ENCODE measurements at regions not wholly inside any gene's neighbourhood (a gene's known extent, or its start where the extent isn't known, plus 50 kb on each side); places are given as distances from the start of the nearest gene placed in this dataset.

DNA sequence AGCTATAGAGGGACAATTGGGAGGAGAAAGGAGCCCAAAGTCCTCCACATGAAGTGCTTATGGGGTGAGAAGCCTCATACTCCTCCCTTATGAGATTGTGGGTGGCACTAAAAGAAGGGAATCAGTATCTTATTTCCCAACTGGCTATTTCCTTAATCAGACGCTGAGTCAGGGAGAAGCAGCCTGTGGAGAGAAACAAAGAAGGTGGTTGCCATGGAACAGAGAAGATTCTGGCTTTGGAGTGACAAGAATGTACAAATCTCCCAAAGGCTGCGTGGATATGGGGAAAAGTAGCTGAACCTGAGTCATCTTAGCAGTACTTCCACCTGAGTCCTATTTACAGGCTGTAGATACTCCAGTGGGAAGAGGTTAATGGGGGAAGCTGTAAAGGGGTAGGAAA lies 115.8 kb upstream of the CWC22 start:
- no peak for DNase-seq

- DNase-seq: no peak
These were observed 108.6 kb upstream of the CWC22 start for GRCh38 chr2:180115675-180116074.

GRCh38 chr2:180115269-180115668 lies 108.2 kb upstream of the CWC22 start:
- no peak for DNase-seq

- DNase-seq: no peak
These were observed 104.8 kb upstream of the CWC22 start for GRCh38 chr2:180111901-180112300.

DNA sequence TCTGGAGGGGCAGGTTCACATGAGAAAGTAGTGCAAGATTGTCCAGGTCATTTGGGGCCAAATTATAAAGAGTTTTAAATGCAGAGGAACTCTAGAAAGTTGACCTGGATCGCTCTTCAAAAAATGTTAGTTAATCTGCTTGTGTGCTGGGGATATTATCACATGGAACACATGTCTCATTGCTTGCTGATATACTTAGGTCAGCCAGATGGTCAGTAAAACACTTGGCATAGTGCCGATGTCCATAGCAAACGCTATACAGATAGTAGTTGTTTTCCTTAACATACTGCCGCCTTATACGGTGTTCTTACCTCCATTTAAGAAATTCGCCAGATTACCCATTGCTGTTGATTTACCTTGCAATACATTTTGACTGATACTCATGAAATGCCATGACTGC lies 103.4 kb upstream of the CWC22 start:
- DNase-seq: no peak

GRCh38 chr2:180101846-180102245 lies 94.7 kb upstream of the CWC22 start:
- DNase-seq: no peak

GRCh38 chr2:180099308-180099707 lies 92.2 kb upstream of the CWC22 start:
- DNase-seq: no peak

- DNase-seq: no peak
These were observed 78.0 kb upstream of the CWC22 start for GRCh38 chr2:180085144-180085543.

- no peak for DNase-seq
These were observed 70.3 kb upstream of the CWC22 start for GRCh38 chr2:180077295-180077906.

DNA sequence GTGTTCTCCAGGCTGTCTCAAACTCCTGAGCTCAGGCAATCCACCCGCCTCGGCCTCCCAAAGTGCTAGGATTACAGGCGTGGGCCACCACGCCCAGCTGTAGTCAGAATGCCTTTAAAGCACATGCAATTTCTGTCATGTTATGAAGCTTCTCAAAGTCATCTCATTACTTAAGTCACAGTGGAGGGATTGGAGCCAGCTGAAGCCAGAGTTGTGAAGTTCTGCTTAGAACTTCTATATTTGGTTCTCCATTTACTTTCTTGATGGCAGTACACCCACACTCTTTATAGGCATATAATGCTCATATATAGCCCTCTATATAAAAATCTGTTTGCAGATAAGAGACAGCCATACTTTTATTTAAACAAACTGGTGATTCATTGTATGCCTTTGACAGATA lies 68.8 kb upstream of the CWC22 start:
- no peak for DNase-seq

GRCh38 chr2:180071797-180072196 lies 64.7 kb upstream of the CWC22 start:
- DNase-seq: no peak

DNA sequence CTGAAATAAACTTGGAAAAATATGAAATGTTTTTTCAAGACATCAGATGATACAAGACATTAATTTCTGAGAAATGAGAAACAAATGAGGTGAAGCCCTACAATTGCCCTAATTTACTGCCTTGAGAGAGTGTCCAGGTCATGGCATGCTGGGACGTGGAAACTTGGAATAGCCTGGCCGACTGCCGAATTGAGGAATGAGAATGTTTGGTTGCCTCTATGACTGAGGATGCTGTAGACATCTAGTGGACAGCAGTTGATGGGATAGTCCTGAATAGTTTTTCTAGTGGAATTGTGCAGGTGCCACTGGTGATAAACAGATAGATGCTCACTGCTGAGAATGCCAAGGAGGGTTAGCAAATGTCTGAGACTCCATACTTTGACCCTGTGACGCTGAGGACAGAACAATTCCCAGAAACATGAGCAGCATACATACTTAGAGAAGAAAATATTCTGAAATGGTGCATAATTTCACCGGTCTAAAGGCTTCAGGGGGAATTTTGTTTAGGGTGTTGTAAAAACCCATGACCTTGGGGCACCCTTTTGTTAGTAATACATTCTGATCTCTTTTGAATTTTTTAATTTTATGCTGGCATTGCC lies 56.5 kb upstream of the CWC22 start:
- DNase-seq: no peak

GRCh38 chr2:180062178-180062577 lies 55.1 kb upstream of the CWC22 start:
- no peak for DNase-seq

GRCh38 chr2:180061546-180061945 lies 54.4 kb upstream of the CWC22 start:
- DNase-seq: no peak

- no peak for DNase-seq
These were observed 54.0 kb upstream of the CWC22 start for GRCh38 chr2:180061085-180061484.

GRCh38 chr2:180058993-180059392 lies 51.9 kb upstream of the CWC22 start:
- no peak for DNase-seq

DNA sequence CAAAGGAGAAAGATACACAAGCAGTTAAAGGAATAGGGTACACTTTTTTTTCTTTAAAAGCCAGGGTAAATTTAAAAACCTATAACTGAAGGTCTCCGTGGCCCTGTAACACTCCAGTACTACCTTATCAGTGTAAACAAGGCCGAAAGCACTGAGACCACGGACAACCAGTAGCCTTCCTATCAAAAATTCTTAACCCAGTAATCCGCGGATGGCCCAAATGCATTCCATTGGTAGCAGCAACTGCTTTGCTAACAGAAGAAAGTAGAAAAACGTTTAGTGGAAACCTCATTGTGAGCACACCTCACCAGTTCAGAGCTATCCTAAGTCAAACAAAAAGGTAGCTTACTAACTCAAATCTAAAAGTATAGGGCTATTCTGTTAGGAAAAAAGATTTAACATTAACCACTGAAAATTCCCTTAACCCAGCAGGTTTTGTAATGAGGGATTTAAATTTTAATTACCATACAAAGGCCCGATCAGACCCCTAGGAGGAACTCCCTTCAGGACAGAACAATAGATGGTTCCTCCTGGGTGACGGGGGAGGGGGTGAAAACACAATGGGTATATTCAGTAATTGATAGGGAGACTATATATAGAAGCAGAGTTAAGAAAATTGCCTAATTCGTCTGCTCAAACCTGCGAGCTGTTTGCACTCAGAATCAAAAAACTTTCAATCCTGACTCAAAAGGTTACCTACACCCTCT lies 50.8 kb upstream of the CWC22 start:
- no peak for DNase-seq

All from activated CD8-positive, alpha-beta memory T cell treated with anti-CD3 and anti-CD28 coated beads for 24 hours (primary cell).